NT2/D1 (cell line): ENCODE measurements at regions not wholly inside any gene's neighbourhood (a gene's known extent, or its start where the extent isn't known, plus 50 kb on each side); places are given as distances from the start of the nearest gene placed in this dataset.

Experiments
- YY1 ChIP-seq: IDR thresholded peaks from 2 replicates; pipeline ENCODE4 v1.6.1; 2011; ENCODE audit not compliant: insufficient read length, insufficient read depth
- ZNF274 ChIP-seq: IDR thresholded peaks from 2 replicates; pipeline ENCODE4 v1.6.1; 2011; ENCODE audit warnings: mild to moderate bottlenecking, low read depth, low read length

GRCh38 chr6:126779331-126779730, 339.1 kb upstream of the RSPO3 start:
- TF ChIP-seq YY1 (no peak), ZNF274 (no peak)
